ENCODE measurements at regions not wholly inside any gene's neighbourhood (a gene's known extent, or its start where the extent isn't known, plus 50 kb on each side); places are given as distances from the start of the nearest gene placed in this dataset.

DNA sequence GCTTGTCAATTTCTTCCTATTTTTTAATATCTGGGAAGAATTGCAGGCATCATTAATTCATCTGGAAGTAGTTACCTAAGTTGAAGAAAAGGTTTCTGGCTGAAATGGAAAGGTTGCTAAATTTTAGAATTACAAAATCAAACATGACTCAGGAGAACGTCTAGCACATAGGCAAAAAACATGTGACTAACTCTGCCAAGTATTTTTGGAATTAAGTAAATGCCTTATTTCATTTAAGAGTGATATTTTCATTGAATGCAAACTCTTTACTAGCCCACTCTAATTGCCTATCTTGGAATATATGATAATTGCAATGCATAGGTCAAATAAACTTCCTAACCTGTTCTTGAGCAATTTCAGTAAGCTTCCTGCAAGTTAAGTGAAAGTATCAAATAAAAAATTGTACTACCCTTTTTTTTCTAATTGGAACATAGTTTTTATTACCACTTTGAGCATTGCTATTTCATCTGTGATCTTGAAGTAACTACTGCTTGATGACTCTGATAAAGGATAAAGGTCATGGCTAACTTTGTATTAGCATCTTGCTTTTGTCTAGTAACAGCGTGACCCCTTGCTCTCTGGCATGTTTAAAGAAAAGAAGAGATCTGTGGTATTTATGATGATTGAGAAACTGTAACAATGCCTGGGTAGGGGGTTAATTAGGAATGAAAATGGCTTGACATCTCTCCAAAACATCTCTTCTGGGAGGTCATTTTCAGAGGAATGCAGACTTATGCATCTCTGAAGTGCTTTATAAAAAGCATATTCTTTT, 208.3 kb upstream of the NCAM2 start:
- TF ChIP-seq ELF4 (IDR thresholded peaks at IDR 0.05), result no peak
- TF ChIP-seq NFRKB (IDR thresholded peaks at IDR 0.05), result no peak
- no peak for TF ChIP-seq TARDBP (IDR thresholded peaks at IDR 0.05)
- no peak for DNase-seq (ENCODE audit: extremely low spot score)
- ChIA-PET POLR2A (no interaction called here), CTCF (no interaction called here)

DNA sequence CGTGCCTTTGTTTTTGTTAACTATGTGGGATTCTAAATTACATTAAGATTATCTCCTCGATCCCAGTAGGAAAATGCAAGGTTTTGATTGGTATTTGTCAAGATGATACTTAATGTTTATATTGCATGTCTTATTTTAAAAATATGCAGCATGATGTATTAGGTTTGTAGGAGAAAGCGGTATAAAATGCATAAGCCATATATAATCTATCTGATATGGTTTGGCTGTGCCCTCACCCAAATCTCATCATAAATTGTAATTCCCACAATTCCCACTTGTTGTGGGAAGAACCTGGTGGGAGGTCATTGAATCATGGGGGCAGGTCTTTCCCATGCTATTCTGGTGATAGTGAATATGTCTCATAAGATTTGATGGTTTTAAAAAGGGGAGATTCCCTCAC, 198.1 kb upstream of the NCAM2 start:
- ChIA-PET POLR2A (no interaction called here), CTCF (no interaction called here)
- TF ChIP-seq FOXM1 (IDR thresholded peaks at IDR 0.05; ENCODE audit: borderline replicate concordance) (no peak), ELF4 (IDR thresholded peaks at IDR 0.05) (no peak), CTBP1 (IDR thresholded peaks at IDR 0.05; ENCODE audit: borderline replicate concordance) (no peak), ARNT (IDR thresholded peaks at IDR 0.05) (no peak), BHLHE40 (IDR thresholded peaks at IDR 0.05; ENCODE audit: borderline replicate concordance) (no peak), SP1 (IDR thresholded peaks at IDR 0.05) (no peak), SUZ12 (IDR thresholded peaks at IDR 0.05) (no peak), LEF1 (IDR thresholded peaks at IDR 0.05; ENCODE audit: borderline replicate concordance) (no peak), ZNF384 (IDR thresholded peaks at IDR 0.05) (no peak), FOXA1 (IDR thresholded peaks at IDR 0.05) (no peak), FOXK2 (IDR thresholded peaks at IDR 0.05) (no peak), NFRKB (IDR thresholded peaks at IDR 0.05) (no peak), TARDBP (IDR thresholded peaks at IDR 0.05) (no peak), HDGF (IDR thresholded peaks at IDR 0.05; ENCODE audit: borderline replicate concordance) (no peak)
- TF ChIP-seq, protein P1, sequence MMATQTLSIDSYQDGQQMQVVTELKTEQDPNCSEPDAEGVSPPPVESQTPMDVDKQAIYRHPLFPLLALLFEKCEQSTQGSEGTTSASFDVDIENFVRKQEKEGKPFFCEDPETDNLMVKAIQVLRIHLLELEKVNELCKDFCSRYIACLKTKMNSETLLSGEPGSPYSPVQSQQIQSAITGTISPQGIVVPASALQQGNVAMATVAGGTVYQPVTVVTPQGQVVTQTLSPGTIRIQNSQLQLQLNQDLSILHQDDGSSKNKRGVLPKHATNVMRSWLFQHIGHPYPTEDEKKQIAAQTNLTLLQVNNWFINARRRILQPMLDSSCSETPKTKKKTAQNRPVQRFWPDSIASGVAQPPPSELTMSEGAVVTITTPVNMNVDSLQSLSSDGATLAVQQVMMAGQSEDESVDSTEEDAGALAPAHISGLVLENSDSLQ (IDR thresholded peaks at IDR 0.05), result no peak
- no peak for DNase-seq (ENCODE audit: extremely low spot score)

DNA sequence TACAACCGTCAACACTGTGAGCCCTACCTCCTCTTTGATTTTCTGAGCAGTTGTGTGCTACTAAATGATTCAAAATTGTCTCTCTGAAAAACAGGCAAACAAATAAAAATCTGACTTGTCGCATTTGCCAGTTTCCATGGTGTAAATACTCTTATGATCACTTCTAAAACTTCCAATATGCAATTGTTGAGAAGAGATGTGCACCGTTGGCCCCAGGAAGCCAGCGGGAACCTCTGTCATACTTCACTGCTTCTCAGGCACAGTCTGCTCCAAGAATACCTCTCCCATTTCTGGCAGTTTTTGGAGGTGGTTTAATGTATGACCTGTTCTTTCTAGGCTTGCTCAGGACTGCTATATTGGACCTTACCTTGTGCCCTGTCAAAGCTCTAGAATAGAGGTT, 196.0 kb upstream of the NCAM2 start:
- POLR2A ChIA-PET, result no interaction called here
- TF ChIP-seq ARNT (IDR thresholded peaks at IDR 0.05) (no peak), NFRKB (IDR thresholded peaks at IDR 0.05) (no peak), HDGF (IDR thresholded peaks at IDR 0.05; ENCODE audit: borderline replicate concordance) (no peak), TARDBP (IDR thresholded peaks at IDR 0.05) (no peak), FOXK2 (IDR thresholded peaks at IDR 0.05) (no peak), CTBP1 (IDR thresholded peaks at IDR 0.05; ENCODE audit: borderline replicate concordance) (no peak), ELF4 (IDR thresholded peaks at IDR 0.05) (no peak), SUZ12 (IDR thresholded peaks at IDR 0.05) (no peak), FOXA1 (IDR thresholded peaks at IDR 0.05) (no peak), LEF1 (IDR thresholded peaks at IDR 0.05; ENCODE audit: borderline replicate concordance) (no peak)
- TF ChIP-seq, protein P1 (IDR thresholded peaks at IDR 0.05), result no peak
- CTCF ChIA-PET, result no interaction called here
- DNase-seq (ENCODE audit: extremely low spot score), result no peak

DNA sequence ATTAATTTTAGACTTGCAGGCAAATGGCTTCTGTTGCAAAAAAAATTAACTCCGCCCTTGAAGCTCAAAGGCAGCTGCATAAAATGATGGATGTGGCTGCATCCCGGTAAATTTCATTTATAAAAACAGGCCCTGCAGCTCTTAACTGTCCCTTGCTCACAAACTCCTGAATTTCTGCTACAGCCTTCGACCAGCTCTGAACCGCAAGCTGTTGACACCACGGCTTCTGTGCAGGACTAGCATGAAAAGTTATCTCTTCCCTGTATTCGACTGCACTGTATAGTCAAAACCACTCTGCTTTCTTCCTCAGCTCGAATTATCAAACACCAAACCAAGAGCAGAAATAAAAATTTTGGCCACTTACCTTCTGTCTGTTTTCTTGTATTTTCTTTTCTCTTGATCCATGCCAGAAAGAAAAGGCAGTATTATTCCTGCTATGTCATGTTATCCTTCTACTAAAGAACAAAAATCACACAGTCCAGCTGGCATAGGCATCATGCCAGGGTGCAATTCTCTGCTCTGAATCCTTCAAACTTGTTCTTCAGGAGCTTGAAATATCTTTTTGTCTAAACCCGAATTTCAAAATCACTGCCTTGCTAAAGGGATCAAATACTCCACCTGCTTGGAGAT, 195.5 kb upstream of the NCAM2 start:
- ChIA-PET POLR2A (no interaction called here), CTCF (no interaction called here)
- no peak for TF ChIP-seq SUZ12 (IDR thresholded peaks at IDR 0.05)
- TF ChIP-seq L3MBTL2 (conservative IDR thresholded peaks at IDR 0.05), result no peak
- TF ChIP-seq FOXM1 (IDR thresholded peaks at IDR 0.05; ENCODE audit: borderline replicate concordance), result no peak
- no peak for TF ChIP-seq LEF1 (IDR thresholded peaks at IDR 0.05; ENCODE audit: borderline replicate concordance)
- no peak for TF ChIP-seq ARNT (IDR thresholded peaks at IDR 0.05)
- no peak for TF ChIP-seq FOXK2 (IDR thresholded peaks at IDR 0.05)
- TF ChIP-seq ZNF384 (IDR thresholded peaks at IDR 0.05), result no peak
- TF ChIP-seq BHLHE40 (IDR thresholded peaks at IDR 0.05; ENCODE audit: borderline replicate concordance), result no peak
- TF ChIP-seq, protein P1 (IDR thresholded peaks at IDR 0.05), result no peak
- TF ChIP-seq SP1 (IDR thresholded peaks at IDR 0.05), result no peak
- DNase-seq (ENCODE audit: extremely low spot score), result no peak

DNA sequence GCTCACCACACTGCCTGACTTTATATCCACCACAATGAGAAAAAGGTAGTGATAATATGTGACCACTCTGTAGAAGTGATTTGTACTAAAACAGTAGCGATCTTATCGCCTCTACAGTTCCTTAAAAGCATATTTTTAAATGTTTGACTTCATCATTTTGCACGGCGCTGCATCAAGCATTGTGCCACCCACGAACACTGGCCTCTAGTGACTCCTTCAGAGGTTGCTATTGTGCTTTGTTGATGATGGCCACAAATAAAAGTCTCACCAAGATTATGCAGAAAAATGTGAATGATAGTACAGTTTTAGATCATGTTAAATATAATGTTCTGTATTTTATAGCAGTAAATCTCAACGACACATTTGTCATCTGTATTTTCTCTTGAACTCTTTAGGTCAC, 186.5 kb upstream of the NCAM2 start:
- DNase-seq (ENCODE audit: extremely low spot score), result no peak
- POLR2A ChIA-PET, result no interaction called here

DNA sequence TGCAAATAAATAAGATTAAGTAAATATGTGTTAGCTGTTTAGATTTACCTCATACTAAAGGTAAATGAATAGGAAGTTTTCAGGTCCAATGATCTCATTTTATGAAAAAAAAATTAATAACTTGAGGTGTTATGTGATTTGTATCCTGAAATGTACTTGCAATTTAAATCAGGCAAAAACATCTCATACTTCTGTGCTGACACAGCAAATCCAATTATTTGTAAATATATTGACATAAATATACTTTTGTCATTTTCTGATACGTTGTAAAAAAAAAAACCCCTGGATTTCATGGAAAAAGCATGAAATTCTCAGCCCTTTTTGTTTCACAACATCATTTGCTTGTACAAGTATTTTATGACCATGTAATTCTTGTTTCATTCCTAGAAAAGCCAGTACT, 184.1 kb upstream of the NCAM2 start:
- no peak for TF ChIP-seq SUZ12 (IDR thresholded peaks at IDR 0.05)
- TF ChIP-seq ARNT (IDR thresholded peaks at IDR 0.05), result no peak
- no peak for TF ChIP-seq NFRKB (IDR thresholded peaks at IDR 0.05)
- no peak for TF ChIP-seq ELF4 (IDR thresholded peaks at IDR 0.05)
- TF ChIP-seq CTBP1 (IDR thresholded peaks at IDR 0.05; ENCODE audit: borderline replicate concordance), result no peak
- TF ChIP-seq FOXK2 (IDR thresholded peaks at IDR 0.05), result no peak
- TF ChIP-seq BHLHE40 (IDR thresholded peaks at IDR 0.05; ENCODE audit: borderline replicate concordance), result no peak
- TF ChIP-seq ZNF384 (IDR thresholded peaks at IDR 0.05), result no peak
- no peak for TF ChIP-seq LEF1 (IDR thresholded peaks at IDR 0.05; ENCODE audit: borderline replicate concordance)
- no peak for TF ChIP-seq FOXA1 (IDR thresholded peaks at IDR 0.05)
- no peak for TF ChIP-seq SP1 (IDR thresholded peaks at IDR 0.05)
- no peak for TF ChIP-seq HDGF (IDR thresholded peaks at IDR 0.05; ENCODE audit: borderline replicate concordance)
- no peak for TF ChIP-seq TARDBP (IDR thresholded peaks at IDR 0.05)
- TF ChIP-seq, protein P1 (IDR thresholded peaks at IDR 0.05), result no peak
- no peak for TF ChIP-seq L3MBTL2 (conservative IDR thresholded peaks at IDR 0.05)
- no peak for TF ChIP-seq FOXM1 (IDR thresholded peaks at IDR 0.05; ENCODE audit: borderline replicate concordance)
- CTCF ChIA-PET, result no interaction called here
- DNase-seq (ENCODE audit: extremely low spot score), result no peak
- POLR2A ChIA-PET, result no interaction called here

More for the DNA sequence above, 186.5 kb upstream of the NCAM2 start:
- TF ChIP-seq ARNT (IDR thresholded peaks at IDR 0.05) (no peak), ELF4 (IDR thresholded peaks at IDR 0.05) (no peak), FOXM1 (IDR thresholded peaks at IDR 0.05; ENCODE audit: borderline replicate concordance) (no peak), ZNF384 (IDR thresholded peaks at IDR 0.05) (no peak), FOXA1 (IDR thresholded peaks at IDR 0.05) (no peak)
- CTCF ChIA-PET, result no interaction called here

Data from HEK293T (cell line).